ENCODE measurements at regions not wholly inside any gene's neighbourhood (a gene's known extent, or its start where the extent isn't known, plus 50 kb on each side); places are given as distances from the start of the nearest gene placed in this dataset.

- in situ Hi-C loops (cut with MboI; ENCODE audit: low sequenced_read_pairs) (no loop called here), dilution Hi-C loops (cut with HindIII; ENCODE audit: low sequenced_read_pairs, unreplicated experiment) (no loop called here), intact Hi-C loops (cut with micrococcal nuclease) (no loop called here)
- no peak overlapping the region for H3K9ac ChIP-seq (ENCODE audit: low read depth, low read length)
- no peak overlapping the region for H3K14ac ChIP-seq (replicated peaks; ENCODE audit: low read depth, low read length)
- H3K9me1 ChIP-seq (ENCODE audit: insufficient read depth, low read length), result no peaks in the 10 kb centered on the region
- no peak overlapping the region for H2AK9ac ChIP-seq (replicated peaks; ENCODE audit: low read depth, low read length, poor library complexity)
- DNase-seq (no peak), ATAC-seq (ENCODE audit: low read depth) (no peak)
- no peaks in the 10 kb centered on the region for H3K4me1 ChIP-seq (ENCODE audit: control insufficient read depth, insufficient read depth, low read length)
- no peak overlapping the region for H4K91ac ChIP-seq (ENCODE audit: insufficient read depth, low read depth, low read length)
- no peaks in the 10 kb centered on the region for H3K9me3 ChIP-seq (ENCODE audit: control insufficient read depth, insufficient read depth, low read length)
- H3K27me3 ChIP-seq (ENCODE audit: control insufficient read depth, insufficient read depth, low read length), result peaks cover 2% of the 10 kb centered on the region; the same call in 1 of the 2 replicates
- no peak overlapping the region for H2BK5ac ChIP-seq (ENCODE audit: low read depth, low read length, poor library complexity, severe bottlenecking)
- H2AK5ac ChIP-seq (ENCODE audit: low read depth, low read length), result no peak overlapping the region
- TF ChIP-seq USF2 (IDR thresholded peaks at IDR 0.05; ENCODE audit: low read depth, low read length) (no peak), NFE2L2 (IDR thresholded peaks at IDR 0.05; ENCODE audit: low read depth, low read length) (no peak), RCOR1 (IDR thresholded peaks at IDR 0.05; ENCODE audit: insufficient replicate concordance, low read length) (no peak), MAZ (IDR thresholded peaks at IDR 0.05; ENCODE audit: borderline replicate concordance, low read depth, low read length) (no peak), POLR2A (IDR thresholded peaks at IDR 0.05; ENCODE audit: low read depth, low read length) (no peak), RFX5 (IDR thresholded peaks at IDR 0.05; ENCODE audit: low read depth, low read length) (no peak), MAFK (IDR thresholded peaks at IDR 0.05; ENCODE audit: low read depth, low read length) (no peak), CEBPB (IDR thresholded peaks at IDR 0.05; ENCODE audit: low read depth, low read length) (no peak), MXI1 (IDR thresholded peaks at IDR 0.05; ENCODE audit: borderline replicate concordance, low read depth, low read length) (no peak)
- TF ChIP-seq, protein P1, sequence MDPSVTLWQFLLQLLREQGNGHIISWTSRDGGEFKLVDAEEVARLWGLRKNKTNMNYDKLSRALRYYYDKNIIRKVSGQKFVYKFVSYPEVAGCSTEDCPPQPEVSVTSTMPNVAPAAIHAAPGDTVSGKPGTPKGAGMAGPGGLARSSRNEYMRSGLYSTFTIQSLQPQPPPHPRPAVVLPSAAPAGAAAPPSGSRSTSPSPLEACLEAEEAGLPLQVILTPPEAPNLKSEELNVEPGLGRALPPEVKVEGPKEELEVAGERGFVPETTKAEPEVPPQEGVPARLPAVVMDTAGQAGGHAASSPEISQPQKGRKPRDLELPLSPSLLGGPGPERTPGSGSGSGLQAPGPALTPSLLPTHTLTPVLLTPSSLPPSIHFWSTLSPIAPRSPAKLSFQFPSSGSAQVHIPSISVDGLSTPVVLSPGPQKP (IDR thresholded peaks at IDR 0.05; ENCODE audit: borderline replicate concordance, low read depth, low read length), result no peak
- no peaks in the 10 kb centered on the region for H4K20me1 ChIP-seq (ENCODE audit: insufficient read depth, low read length)
- no peak overlapping the region for H3K23ac ChIP-seq (ENCODE audit: low read depth, low read length)
- no peak overlapping the region for H3K18ac ChIP-seq (ENCODE audit: low read depth, low read length)
- H4K8ac ChIP-seq (ENCODE audit: low read depth in 2 of 2, low read length in 2 of 2), result no peak overlapping the region
- ChIA-PET POLR2A (ENCODE audit: unreplicated experiment) (no interaction called here), CTCF (no interaction called here)
- no peak overlapping the region for H3K4me2 ChIP-seq (ENCODE audit: low read depth, low read length)
- H4K5ac ChIP-seq (ENCODE audit: low read depth, low read length), result no peak overlapping the region
- no peak overlapping the region for H3K27ac ChIP-seq (ENCODE audit: insufficient read depth, low read length)
- H3K36me3 ChIP-seq (ENCODE audit: control insufficient read depth, insufficient read depth, low read length), result no peaks in the 10 kb centered on the region
- H3K4ac ChIP-seq (ENCODE audit: low read depth, low read length), result no peak overlapping the region
- H2BK20ac ChIP-seq (ENCODE audit: low read depth, low read length), result no peak overlapping the region
- H2BK15ac ChIP-seq (ENCODE audit: low read depth, low read length), result no peak overlapping the region
- BruUV-seq (replicated peaks), result no TSS peak
- no peak overlapping the region for H2AFZ ChIP-seq (replicated peaks; ENCODE audit: low read length, poor library complexity)
- no peak overlapping the region for H3K4me3 ChIP-seq (ENCODE audit: insufficient read depth, low read depth, low read length)
- WGBS, 2 experiments (ENCODE audit: extremely low coverage in 2 of 2, insufficient read length in 1 of 2), result no CpG with 5 or more reads among the region's 3 CpGs
- no peaks in the 10 kb centered on the region for H3K79me1 ChIP-seq (ENCODE audit: low read depth in 1 of 2, low read length in 2 of 2)
- H2BK120ac ChIP-seq (ENCODE audit: low read depth, low read length), result no peak overlapping the region
- H3K56ac ChIP-seq (ENCODE audit: extremely low read depth, insufficient read depth, low read length), result no peak overlapping the region
These were observed 129.3 kb upstream of the FAM241A start for GRCh38 chr4:112015960-112016359.

Data from IMR-90 (cell line).